Limb (tissue), 2 donors: ENCODE measurements at regions not wholly inside any gene's neighbourhood (a gene's known extent, or its start where the extent isn't known, plus 50 kb on each side); places are given as distances from the start of the nearest gene placed in this dataset.

Experiments
- DNase-seq, 2 donors: peaks; one replicate each; pipeline ENCODE4 v3.0.0-alpha.2; 2016; ENCODE audit errors: extremely low spot score in 2 of 2

- DNase-seq: no peak
Measured at GRCh38 chr11:70867281-70868047, 384.9 kb downstream of the SHANK2 start.

- no peak for DNase-seq
Measured at GRCh38 chr11:70868341-70868885, 384.0 kb downstream of the SHANK2 start.

DNA sequence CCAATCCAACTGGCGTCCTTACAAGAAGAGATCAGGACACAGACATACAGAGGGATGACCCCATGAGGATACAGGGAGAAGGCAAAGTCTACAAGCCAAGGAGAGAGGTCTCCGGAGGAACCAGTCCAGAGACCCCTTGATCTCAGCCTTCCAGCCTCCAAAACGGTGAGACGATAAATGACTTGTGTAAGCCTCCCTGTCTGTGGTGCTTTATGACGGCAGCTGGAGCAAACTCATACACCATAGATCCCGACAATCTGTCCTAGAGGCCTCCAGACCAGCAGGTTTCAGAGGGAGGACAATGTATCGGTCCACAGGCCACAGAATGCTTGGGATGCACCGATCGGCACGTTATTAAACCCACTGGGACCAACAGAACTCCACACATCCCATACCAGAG, 383.3 kb downstream of the SHANK2 start:
- DNase-seq: no peak

DNA sequence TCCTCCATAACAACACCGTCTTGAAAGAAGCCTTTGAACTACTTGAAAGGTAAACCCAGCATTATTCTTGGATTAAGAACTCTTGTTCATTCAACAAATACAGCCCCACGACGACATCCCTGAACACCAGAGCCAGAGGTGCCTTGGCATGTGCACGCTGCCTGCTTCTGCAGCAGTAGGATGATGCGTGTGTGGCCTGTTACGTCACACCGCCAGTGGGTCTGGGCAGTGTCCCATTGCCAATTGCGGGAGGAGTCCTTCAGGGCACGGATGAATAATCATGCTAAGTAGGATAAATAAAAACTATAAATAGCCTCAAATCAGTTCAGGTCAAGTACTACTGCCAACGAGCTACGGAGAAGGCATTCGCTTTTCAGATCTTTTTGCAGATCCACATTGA, 380.5 kb downstream of the SHANK2 start:
- DNase-seq: no peak

DNA sequence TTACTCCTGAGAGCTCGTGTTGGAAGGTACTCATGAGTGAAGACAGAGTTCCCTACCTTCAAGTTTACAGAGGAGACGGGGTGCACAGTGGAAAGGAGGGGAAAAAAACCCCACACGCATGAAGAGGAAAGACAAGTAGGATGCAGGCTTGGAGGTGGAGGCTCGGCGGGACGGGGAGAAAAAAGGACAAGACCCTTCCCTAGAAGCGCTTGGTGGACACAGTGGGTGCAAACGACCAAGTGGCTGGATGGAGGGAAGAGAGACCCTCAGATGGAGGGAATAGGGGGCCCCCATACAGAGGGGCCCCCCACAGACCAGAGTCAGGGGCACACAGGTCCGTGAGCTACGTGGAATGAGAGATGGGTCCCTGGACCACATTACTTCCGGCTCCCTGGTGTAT, 380.1 kb downstream of the SHANK2 start:
- no peak for DNase-seq

DNA sequence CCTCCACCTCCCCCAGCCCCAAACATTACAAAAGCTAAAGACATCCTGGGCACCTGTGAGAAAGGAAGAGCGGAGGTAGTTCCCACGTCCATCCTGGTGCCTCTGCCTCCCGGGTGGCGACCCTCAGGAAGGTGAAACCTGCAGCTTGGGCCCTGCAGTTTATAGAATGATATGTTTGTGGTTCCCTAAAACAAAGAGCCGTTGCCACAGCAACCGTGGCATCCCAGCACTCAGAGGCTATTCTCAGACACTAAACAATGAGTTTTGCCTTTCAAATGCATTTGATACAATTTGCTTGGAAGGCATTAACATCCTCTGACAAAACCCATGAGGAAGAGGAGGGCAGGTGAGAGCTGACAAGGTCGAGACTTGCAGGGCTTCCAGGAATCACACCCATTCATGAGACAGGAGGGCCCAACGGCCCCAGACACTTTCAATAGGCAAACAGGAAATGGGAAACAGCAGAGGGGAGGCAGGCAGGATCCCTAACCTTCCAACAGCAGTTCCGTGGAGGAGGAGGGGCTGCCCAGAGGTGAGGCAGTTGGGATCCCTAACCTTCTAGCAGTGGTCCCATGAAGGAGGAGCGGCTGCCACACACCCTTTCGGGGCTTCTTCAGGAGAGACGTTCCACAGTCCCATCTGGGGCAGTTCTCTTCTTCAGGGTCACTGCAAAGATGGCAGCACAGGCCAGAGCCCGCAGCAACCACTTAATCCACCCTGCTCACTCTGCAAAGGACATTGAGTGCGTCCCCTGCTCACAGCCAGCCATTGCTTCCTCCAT, 379.2 kb downstream of the SHANK2 start:
- no peak for DNase-seq

DNA sequence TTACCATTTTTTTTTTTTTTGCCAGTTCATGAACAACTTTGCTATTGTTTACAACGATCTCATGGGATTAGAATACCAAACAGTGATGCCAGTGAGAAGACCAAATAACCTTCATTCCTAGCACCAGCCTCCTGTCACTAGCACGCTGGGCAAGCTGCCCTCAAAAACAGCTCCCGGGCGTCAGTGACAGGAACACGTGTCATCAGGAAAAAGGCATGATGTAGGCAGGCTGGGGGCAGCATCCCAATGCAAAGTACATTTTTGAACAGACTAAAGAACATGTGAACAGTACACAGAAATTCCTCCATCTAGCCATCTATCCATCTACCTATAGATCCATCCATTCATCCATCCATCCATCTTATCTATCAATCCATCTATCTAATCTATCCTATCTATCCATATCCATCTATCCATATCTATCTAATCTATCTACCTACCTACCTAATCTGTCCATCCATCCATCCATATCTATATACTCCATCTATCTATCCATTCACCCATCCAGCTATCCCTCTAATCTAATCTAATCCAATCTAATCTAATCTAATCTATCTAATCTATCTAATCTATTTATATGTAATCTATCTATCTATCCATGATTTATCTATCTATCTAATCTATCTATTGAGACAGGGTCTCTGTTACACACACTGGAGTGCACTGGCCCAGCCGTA, 378.5 kb downstream of the SHANK2 start:
- DNase-seq: no peak

DNA sequence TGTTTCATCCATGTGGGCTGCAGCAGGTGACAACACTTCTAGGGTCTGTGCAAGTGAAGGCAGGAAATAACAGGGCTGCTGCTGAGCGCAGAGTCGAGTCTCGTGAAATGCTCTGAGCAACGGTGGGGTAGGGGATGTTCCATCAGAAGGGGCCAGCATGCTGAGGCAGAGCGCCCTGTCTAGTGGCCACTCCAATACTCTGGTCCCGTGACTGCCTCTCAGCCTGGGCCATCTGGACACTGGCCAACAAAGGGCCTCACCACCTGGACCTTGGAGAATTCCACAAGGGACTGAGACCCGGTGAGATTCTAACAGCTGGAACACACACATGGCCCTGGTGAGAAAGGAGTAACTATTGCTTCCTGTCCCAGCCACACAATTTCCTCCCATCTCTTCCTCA, 375.7 kb downstream of the SHANK2 start:
- DNase-seq: no peak

DNA sequence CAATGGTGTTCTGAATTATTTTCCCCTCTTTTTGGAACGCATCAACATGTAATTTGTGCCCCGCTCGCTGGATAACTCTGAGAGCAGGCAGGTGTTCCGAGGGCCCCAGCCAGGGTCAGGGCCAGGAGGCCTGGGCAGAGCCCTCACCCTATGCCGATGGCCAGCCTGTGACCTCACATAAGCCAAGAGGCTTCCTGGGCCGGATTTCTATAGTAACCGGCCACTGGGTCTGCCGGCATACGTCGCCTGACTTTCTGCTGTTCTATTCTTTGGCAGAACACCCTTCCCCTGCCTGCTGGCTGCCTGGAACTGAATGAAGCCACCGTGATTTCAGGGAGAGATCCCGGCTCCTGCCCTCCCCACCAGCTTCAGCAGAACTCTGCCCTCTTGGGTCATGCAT, 375.2 kb downstream of the SHANK2 start:
- no peak for DNase-seq

- no peak for DNase-seq
Measured at GRCh38 chr11:70878366-70878765, 374.0 kb downstream of the SHANK2 start.

DNA sequence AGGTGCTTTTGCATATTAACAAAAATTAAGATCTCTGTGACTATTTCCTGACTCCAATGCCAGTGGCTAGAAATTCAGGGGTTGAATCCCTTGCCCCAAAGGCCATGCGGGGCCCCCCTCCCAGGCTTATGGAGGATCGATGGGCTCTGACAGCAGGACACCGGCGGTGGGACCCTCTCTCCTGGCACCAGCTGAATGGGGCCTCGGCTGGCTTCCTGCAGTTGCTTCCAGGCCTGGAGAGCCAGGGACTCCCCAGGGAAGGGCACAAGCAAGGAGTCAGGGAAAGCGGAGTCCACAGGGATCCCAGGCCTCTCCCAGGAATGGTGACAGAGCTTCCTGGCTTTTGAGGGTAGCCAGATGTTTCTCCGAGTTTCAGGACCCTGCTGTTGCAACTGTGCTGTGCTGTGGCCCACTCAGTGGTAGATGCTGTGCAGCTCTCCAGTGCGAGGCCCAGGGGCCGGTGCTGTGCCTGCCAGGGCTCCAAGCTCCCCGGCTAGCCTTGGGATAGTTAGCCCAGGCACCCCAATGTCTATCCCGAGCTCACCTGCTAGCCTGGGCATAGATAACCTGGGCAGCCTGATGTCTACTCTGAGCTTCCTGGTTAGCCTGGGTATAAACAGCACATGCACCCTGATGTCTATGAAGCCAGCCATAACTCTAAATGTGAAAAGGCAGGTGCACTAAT, 372.6 kb downstream of the SHANK2 start:
- DNase-seq: no peak

DNA sequence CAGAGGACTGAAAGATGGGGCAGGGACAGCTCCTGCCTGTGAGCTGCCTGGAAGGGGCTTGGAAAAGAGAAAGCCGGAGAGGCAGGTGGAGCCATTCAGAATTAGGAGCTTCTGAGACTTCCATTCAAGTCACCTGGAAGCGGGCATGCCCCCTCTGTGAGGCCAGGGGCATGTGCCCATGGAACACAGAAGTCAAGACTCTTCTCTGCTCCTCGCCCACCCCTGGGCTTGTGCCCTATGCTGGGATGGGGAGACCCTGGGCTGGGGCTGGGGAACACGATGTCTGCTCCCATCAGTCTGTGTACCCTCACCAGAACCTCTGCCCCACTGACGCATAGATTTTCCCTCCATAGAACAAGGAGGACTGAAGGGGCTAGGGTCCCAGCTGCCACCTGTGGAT, 372.0 kb downstream of the SHANK2 start:
- no peak for DNase-seq

GRCh38 chr11:70881948-70882715, 370.2 kb downstream of the SHANK2 start:
- no peak for DNase-seq

- no peak for DNase-seq
Measured at GRCh38 chr11:70882716-70883085, 369.7 kb downstream of the SHANK2 start.

DNA sequence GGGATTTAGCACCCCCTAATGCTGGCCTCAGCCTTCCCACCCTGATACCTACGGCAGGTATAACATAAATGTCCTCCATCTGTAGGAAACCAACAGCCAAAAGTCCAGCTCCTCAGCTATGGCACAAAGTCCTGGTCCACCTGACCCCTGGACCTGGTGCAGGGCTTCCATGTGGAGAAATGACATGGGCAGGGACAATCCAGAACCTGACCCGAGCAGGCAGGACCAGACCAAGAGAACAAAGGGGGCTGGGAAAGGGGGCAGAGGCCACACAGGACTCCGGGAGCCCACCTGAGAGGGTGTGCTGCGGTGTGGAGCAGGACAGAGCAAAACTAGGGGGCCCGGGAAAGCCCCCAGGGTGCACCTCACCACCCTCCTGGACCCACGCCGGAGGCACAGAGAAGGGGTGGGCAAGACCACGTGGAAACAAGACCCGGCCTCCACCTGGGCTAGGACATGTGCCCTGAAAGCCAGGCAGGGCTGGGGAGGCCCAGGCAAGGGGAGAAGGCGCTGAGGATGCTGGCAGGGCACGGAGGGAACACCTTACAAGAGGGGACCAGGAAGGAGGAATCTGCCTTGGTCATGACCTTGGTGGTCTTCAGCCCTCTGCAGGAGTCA, 368.9 kb downstream of the SHANK2 start:
- no peak for DNase-seq

GRCh38 chr11:70883973-70884623, 368.3 kb downstream of the SHANK2 start:
- DNase-seq: peak; percentile 57 to 79

- peak; percentile 60 to 67 for DNase-seq
Measured at GRCh38 chr11:70885281-70886231, 366.8 kb downstream of the SHANK2 start.

- no peak for DNase-seq
Measured at GRCh38 chr11:70886256-70886655, 366.1 kb downstream of the SHANK2 start.
